ENCODE measurements at regions not wholly inside any gene's neighbourhood (a gene's known extent, or its start where the extent isn't known, plus 50 kb on each side); places are given as distances from the start of the nearest gene placed in this dataset.

GRCh38 chr17:72520665-72521303 is 400.0 kb downstream of the SOX9 start:
- Mint-ChIP-seq H3K4me1 (ENCODE audit: unreplicated experiment) (peaks cover 22% of the 10 kb centered on the region), H3K27ac (ENCODE audit: unreplicated experiment) (no peak overlapping the region), H3K9me3 (ENCODE audit: unreplicated experiment) (no peaks in the 10 kb centered on the region), H3K36me3 (ENCODE audit: unreplicated experiment) (no peaks in the 10 kb centered on the region), H3K4me3 (ENCODE audit: unreplicated experiment) (no peak overlapping the region), H3K27me3 (ENCODE audit: unreplicated experiment) (no peaks in the 10 kb centered on the region)
- no peak for DNase-seq (ENCODE audit: extremely low spot score, unreplicated experiment)
- TF ChIP-seq CTCF (IDR thresholded peaks at IDR 0.05) = no peak

DNA sequence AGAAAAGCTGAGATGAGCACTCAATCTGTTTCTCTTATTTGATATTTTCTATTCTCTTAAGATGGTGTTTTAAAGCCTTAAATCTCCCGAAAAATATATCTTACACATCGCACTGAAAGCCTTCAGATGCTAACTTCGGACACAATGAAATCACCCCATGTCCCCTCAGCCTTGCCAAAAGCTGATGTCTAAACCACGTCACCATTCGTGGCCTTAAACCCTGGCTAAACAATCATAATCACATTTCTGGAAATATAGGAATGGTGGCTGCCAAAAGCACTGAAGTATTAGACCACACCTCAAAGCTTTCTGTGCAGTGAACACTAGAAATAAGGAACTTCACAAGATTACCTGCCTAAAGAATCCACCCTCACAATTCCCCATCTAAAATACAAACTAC is 402.7 kb downstream of the SOX9 start:
- H3K27me3 Mint-ChIP-seq (ENCODE audit: unreplicated experiment) = no peaks in the 10 kb centered on the region
- H3K4me1 Mint-ChIP-seq (ENCODE audit: unreplicated experiment) = peaks cover 5% of the 10 kb centered on the region
- no peak overlapping the region for H3K27ac Mint-ChIP-seq (ENCODE audit: unreplicated experiment)
- H3K9me3 Mint-ChIP-seq (ENCODE audit: unreplicated experiment) = no peaks in the 10 kb centered on the region
- no peak for TF ChIP-seq CTCF (IDR thresholded peaks at IDR 0.05)
- no peaks in the 10 kb centered on the region for H3K36me3 Mint-ChIP-seq (ENCODE audit: unreplicated experiment)
- no peak for DNase-seq (ENCODE audit: extremely low spot score, unreplicated experiment)
- H3K4me3 Mint-ChIP-seq (ENCODE audit: unreplicated experiment) = no peak overlapping the region

DNA sequence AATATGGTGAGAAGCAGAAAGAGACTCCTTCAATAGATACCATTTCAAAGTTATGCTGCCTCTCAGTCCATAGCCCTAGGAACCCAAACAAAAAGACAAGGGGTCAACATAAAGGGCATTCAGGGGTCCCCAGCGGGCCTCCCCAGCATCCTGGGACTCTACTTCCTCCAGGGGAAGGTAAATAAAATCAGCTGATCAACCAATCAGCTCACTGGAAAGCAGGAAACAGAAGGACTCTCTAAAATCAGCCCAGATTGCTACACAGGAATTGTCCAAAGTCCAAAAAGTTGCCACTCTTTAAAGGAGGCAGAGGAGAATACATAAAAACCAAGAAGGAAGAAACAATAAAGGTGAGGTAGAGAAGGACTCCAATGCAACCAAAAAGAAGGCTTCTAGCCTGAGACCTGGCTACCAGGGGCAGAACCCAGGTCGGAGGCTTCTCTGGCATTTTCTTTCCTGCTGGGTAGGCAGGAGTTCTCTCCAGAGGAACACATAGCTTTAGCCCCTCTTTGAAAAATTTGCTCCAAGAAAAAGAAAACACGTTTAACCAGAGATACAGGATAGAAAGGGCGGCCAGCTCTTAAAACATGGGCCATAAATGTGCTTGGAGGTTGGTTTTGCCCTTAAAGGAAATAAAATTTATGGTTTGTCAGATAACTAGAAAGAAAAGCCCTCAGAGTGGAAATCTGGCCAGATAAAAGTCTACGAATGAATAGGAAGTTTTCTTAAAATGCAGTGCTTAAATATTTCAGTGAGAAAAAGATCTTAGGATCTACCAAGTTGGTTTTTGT is 404.6 kb downstream of the SOX9 start:
- no peak for DNase-seq (ENCODE audit: extremely low spot score, unreplicated experiment)

GRCh38 chr17:72526769-72527168 is 405.9 kb downstream of the SOX9 start:
- Mint-ChIP-seq H3K27ac (ENCODE audit: unreplicated experiment) (no peak overlapping the region), H3K4me1 (ENCODE audit: unreplicated experiment) (peaks cover 3% of the 10 kb centered on the region), H3K27me3 (ENCODE audit: unreplicated experiment) (no peaks in the 10 kb centered on the region), H3K9me3 (ENCODE audit: unreplicated experiment) (no peaks in the 10 kb centered on the region), H3K36me3 (ENCODE audit: unreplicated experiment) (no peaks in the 10 kb centered on the region), H3K4me3 (ENCODE audit: unreplicated experiment) (no peak overlapping the region)
- no peak for TF ChIP-seq CTCF (IDR thresholded peaks at IDR 0.05)
- DNase-seq (ENCODE audit: extremely low spot score, unreplicated experiment) = no peak

More for the DNA sequence above, 404.6 kb downstream of the SOX9 start:
- Mint-ChIP-seq H3K36me3 (ENCODE audit: unreplicated experiment) (no peaks in the 10 kb centered on the region), H3K4me3 (ENCODE audit: unreplicated experiment) (no peak overlapping the region), H3K27ac (ENCODE audit: unreplicated experiment) (no peak overlapping the region), H3K27me3 (ENCODE audit: unreplicated experiment) (no peaks in the 10 kb centered on the region), H3K4me1 (ENCODE audit: unreplicated experiment) (peaks cover 7% of the 10 kb centered on the region), H3K9me3 (ENCODE audit: unreplicated experiment) (no peaks in the 10 kb centered on the region)
- no peak for TF ChIP-seq CTCF (IDR thresholded peaks at IDR 0.05)

DNA sequence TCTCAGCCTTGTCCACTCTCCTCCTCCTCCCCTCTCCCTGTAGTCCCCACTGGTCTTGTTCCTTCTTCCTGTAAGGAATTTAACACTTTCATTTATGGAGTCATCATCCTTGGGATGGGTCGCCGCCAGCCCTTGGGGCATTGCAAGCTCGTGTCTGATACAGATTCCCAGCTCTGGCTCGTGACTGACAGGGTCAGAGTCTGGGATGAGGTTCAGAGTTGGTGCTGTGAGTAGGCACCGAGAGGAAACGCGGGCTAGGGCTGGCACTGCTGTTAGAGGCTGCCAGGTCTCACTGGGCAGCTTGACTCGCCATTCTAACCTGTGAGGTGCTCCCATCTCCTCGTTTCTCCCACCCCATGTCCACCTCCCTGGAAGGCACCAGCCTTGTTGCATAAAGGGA is 407.0 kb downstream of the SOX9 start:
- no peaks in the 10 kb centered on the region for H3K27me3 Mint-ChIP-seq (ENCODE audit: unreplicated experiment)
- H3K4me3 Mint-ChIP-seq (ENCODE audit: unreplicated experiment) = no peak overlapping the region
- H3K9me3 Mint-ChIP-seq (ENCODE audit: unreplicated experiment) = no peaks in the 10 kb centered on the region
- peaks cover 3% of the 10 kb centered on the region for H3K4me1 Mint-ChIP-seq (ENCODE audit: unreplicated experiment)
- TF ChIP-seq CTCF (IDR thresholded peaks at IDR 0.05) = no peak
- no peak for DNase-seq (ENCODE audit: extremely low spot score, unreplicated experiment)
- H3K36me3 Mint-ChIP-seq (ENCODE audit: unreplicated experiment) = no peaks in the 10 kb centered on the region
- H3K27ac Mint-ChIP-seq (ENCODE audit: unreplicated experiment) = no peak overlapping the region
